ENCODE measurements at regions not wholly inside any gene's neighbourhood (a gene's known extent, or its start where the extent isn't known, plus 50 kb on each side); places are given as distances from the start of the nearest gene placed in this dataset.
"Not testable (repeated sequence)": the region's sequence is repeated elsewhere in the genome, so short reads cannot be mapped to it uniquely, and the experiment has no call there.

DNA sequence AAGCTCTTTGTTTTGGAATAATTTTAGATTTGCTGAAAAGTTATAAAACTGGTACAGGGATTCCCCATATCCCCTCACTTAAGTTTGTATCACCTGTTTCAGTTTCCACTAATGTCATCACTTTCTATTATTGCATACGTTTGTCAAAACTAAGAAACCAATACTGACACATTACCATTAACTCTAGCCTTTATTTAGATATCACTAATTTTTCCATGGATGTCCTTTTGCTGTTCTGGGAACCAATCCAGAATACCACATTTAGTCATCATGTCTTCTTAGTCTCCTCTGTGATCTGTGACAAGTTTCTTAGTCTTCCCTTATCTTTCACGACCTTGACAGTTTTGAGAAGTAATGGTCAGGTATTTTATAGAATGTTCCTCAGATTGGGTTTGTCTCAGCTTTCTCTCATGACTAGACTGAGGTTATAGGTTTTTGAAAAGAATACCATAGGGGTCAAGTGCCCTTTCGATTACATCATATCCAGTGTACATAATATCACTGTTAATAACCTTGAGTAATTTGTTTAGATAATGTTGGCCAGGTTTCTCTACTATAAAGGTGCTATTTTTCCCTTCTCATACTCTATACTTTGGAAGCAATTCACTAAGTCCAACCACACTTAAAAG lies 51.9 kb upstream of the NMUR2 start:
- H3K9me3 ChIP-seq (ENCODE audit: control insufficient read depth, insufficient read depth, low read length) = no peaks in the 10 kb centered on the region
- no peaks in the 10 kb centered on the region for H3K4me1 ChIP-seq (ENCODE audit: control insufficient read depth, insufficient read depth, low read length)
- H3K27me3 ChIP-seq (ENCODE audit: control insufficient read depth, insufficient read depth, low read length) = no peaks in the 10 kb centered on the region
- no peak overlapping the region for H3K27ac ChIP-seq (ENCODE audit: low read length)
- H3K4me3 ChIP-seq (ENCODE audit: low read length) = no peak overlapping the region
- no peaks in the 10 kb centered on the region for H3K36me3 ChIP-seq (ENCODE audit: control insufficient read depth, insufficient read depth, low read length)
- no peak for DNase-seq (ENCODE audit: low read depth, low spot score)
- whole genome bisulfite sequencing (ENCODE audit: insufficient coverage, insufficient read length) = no CpG with 5 or more reads among the region's 3 CpGs

DNA sequence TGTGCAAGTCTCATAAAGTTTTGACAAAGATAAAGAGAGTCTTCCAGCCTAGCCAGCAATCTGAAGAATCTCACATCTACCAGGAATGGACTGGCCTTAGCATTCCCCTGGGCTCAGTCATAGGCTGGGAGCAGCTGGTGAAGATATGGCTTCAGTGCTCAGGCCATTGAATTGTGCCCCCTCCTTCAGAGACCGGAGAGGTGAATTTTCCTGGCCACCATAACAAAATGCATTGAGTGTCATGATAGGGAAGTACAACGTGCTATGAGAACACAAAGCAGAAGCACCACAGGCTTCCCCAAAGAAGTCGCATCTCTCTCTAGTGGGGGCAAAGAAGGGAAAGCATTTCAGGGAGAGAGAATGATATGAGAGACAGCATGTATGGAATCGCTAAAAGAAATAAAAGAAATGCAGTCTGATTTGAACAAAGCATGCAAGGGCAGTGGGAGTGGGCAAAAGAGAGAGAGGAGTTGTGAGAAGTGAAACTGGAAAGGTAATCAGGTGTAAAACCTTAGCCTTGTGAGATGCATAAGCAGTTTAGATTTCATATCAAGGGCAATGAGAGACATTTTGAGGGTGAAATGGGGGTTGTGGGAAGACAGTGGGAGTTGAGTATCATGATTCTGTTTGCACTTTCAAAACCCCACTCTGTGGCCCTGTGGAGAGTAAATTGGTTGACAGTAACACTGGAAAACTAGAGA lies 57.1 kb upstream of the NMUR2 start:
- Histone ChIP-seq H3K36me3 (ENCODE audit: control insufficient read depth, insufficient read depth, low read length) (no peaks in the 10 kb centered on the region), H3K27ac (ENCODE audit: low read length) (no peak overlapping the region), H3K4me1 (ENCODE audit: control insufficient read depth, insufficient read depth, low read length) (no peaks in the 10 kb centered on the region), H3K4me3 (ENCODE audit: low read length) (no peak overlapping the region), H3K9me3 (ENCODE audit: control insufficient read depth, insufficient read depth, low read length) (no peaks in the 10 kb centered on the region), H3K27me3 (ENCODE audit: control insufficient read depth, insufficient read depth, low read length) (no peaks in the 10 kb centered on the region)
- no peak for DNase-seq (ENCODE audit: low read depth, low spot score)
- no CpG with 5 or more reads among the region's 4 CpGs for WGBS (ENCODE audit: insufficient coverage, insufficient read length)

DNA sequence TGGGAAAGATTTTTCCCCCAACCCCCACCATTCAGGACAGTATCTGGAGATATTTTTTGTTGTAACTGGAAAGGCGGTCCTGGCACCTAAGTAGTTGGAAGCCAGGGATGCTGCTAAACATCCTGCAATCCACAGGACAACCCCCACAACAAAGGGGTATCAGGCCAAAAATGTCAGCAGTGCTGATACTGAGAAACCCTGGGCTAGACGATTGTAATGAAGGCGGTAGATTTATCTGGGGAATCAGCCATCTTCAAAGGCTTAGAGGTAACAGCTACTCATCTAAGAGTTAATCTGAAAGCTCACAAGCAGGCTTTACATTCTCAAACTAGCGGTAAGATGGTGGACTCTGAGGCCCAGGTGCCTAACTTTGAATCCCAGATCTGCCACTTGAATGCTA lies 59.0 kb upstream of the NMUR2 start:
- Histone ChIP-seq H3K9me3 (ENCODE audit: control insufficient read depth, insufficient read depth, low read length) (no peaks in the 10 kb centered on the region), H3K4me1 (ENCODE audit: control insufficient read depth, insufficient read depth, low read length) (no peaks in the 10 kb centered on the region), H3K27me3 (ENCODE audit: control insufficient read depth, insufficient read depth, low read length) (no peaks in the 10 kb centered on the region), H3K4me3 (ENCODE audit: low read length) (no peak overlapping the region), H3K36me3 (ENCODE audit: control insufficient read depth, insufficient read depth, low read length) (no peaks in the 10 kb centered on the region), H3K27ac (ENCODE audit: low read length) (no peak overlapping the region)
- no peak for DNase-seq (ENCODE audit: low read depth, low spot score)
- WGBS (ENCODE audit: insufficient coverage, insufficient read length) = no CpG with 5 or more reads among the region's 4 CpGs

DNA sequence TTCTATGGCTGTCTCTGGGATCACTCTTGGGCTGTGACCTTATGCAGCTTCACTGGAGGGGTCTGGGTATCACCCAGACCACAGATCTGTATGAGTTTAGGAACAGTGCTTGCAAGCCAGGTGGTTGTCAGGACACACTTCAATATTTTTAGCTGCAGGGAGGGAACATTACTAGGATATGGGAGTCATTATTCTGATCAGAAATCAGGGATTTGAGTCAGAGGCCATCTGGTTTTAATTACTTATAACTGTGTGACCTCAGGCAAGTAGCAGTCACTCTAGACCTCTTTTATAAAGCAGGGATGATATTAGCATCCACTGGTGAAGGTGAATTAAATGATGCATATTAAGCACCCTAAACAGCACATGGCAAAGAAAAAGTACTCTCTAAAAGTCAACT lies 60.1 kb upstream of the NMUR2 start:
- no peaks in the 10 kb centered on the region for H3K27me3 ChIP-seq (ENCODE audit: control insufficient read depth, insufficient read depth, low read length)
- no peaks in the 10 kb centered on the region for H3K9me3 ChIP-seq (ENCODE audit: control insufficient read depth, insufficient read depth, low read length)
- no peak overlapping the region for H3K27ac ChIP-seq (ENCODE audit: low read length)
- DNase-seq (ENCODE audit: low read depth, low spot score) = no peak
- no peaks in the 10 kb centered on the region for H3K4me1 ChIP-seq (ENCODE audit: control insufficient read depth, insufficient read depth, low read length)
- H3K4me3 ChIP-seq (ENCODE audit: low read length) = no peak overlapping the region
- no peaks in the 10 kb centered on the region for H3K36me3 ChIP-seq (ENCODE audit: control insufficient read depth, insufficient read depth, low read length)

GRCh38 chr5:152466085-152466745 lies 61.1 kb upstream of the NMUR2 start:
- WGBS (ENCODE audit: insufficient coverage, insufficient read length) = no CpG with 5 or more reads among the region's 3 CpGs

GRCh38 chr5:152470167-152470566 lies 65.1 kb upstream of the NMUR2 start:
- Histone ChIP-seq H3K4me3 (ENCODE audit: low read length) (no peak overlapping the region), H3K27me3 (ENCODE audit: control insufficient read depth, insufficient read depth, low read length) (no peaks in the 10 kb centered on the region), H3K9me3 (ENCODE audit: control insufficient read depth, insufficient read depth, low read length) (no peaks in the 10 kb centered on the region), H3K27ac (ENCODE audit: low read length) (no peak overlapping the region), H3K36me3 (ENCODE audit: control insufficient read depth, insufficient read depth, low read length) (no peaks in the 10 kb centered on the region), H3K4me1 (ENCODE audit: control insufficient read depth, insufficient read depth, low read length) (no peaks in the 10 kb centered on the region)
- no CpG with 5 or more reads among the region's 3 CpGs for WGBS (ENCODE audit: insufficient coverage, insufficient read length)
- no peak for DNase-seq (ENCODE audit: low read depth, low spot score)

More at GRCh38 chr5:152466085-152466745, 61.1 kb upstream of the NMUR2 start:
- Histone ChIP-seq H3K36me3 (ENCODE audit: control insufficient read depth, insufficient read depth, low read length) (no peaks in the 10 kb centered on the region), H3K9me3 (ENCODE audit: control insufficient read depth, insufficient read depth, low read length) (no peaks in the 10 kb centered on the region), H3K4me1 (ENCODE audit: control insufficient read depth, insufficient read depth, low read length) (no peaks in the 10 kb centered on the region), H3K27ac (ENCODE audit: low read length) (no peak overlapping the region), H3K4me3 (ENCODE audit: low read length) (no peak overlapping the region), H3K27me3 (ENCODE audit: control insufficient read depth, insufficient read depth, low read length) (no peaks in the 10 kb centered on the region)
- DNase-seq (ENCODE audit: low read depth, low spot score) = no peak

DNA sequence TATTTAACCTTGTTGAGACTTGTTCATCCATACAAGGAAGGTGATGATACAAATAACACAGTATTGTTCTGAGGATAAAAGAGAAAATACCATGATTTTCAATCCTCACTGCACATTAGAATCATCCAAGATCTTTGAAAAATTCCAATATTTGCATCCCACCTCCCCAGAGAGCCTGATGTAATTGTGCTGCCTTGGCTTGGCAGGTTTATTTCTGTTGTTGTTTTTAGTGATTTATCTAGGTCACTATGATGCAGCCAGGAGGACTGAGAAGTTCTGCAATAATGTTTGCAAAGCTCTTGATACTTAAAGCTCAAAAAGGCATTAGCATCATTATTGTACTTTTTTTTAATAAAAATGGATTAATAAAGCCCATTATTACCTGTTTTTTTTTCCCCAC lies 67.0 kb upstream of the NMUR2 start:
- DNase-seq (ENCODE audit: low read depth, low spot score) = no peak
- Histone ChIP-seq H3K36me3 (ENCODE audit: control insufficient read depth, insufficient read depth, low read length) (no peaks in the 10 kb centered on the region), H3K27me3 (ENCODE audit: control insufficient read depth, insufficient read depth, low read length) (no peaks in the 10 kb centered on the region), H3K27ac (ENCODE audit: low read length) (no peak overlapping the region), H3K4me3 (ENCODE audit: low read length) (no peak overlapping the region), H3K9me3 (ENCODE audit: control insufficient read depth, insufficient read depth, low read length) (no peaks in the 10 kb centered on the region), H3K4me1 (ENCODE audit: control insufficient read depth, insufficient read depth, low read length) (no peaks in the 10 kb centered on the region)

- no peaks in the 10 kb centered on the region for H3K36me3 ChIP-seq (ENCODE audit: control insufficient read depth, insufficient read depth, low read length)
- no CpG with 5 or more reads among the region's 1 CpG for WGBS (ENCODE audit: insufficient coverage, insufficient read length)
- H3K4me1 ChIP-seq (ENCODE audit: control insufficient read depth, insufficient read depth, low read length) = no peaks in the 10 kb centered on the region
- DNase-seq (ENCODE audit: low read depth, low spot score) = no peak
- no peaks in the 10 kb centered on the region for H3K27me3 ChIP-seq (ENCODE audit: control insufficient read depth, insufficient read depth, low read length)
- no peak overlapping the region for H3K27ac ChIP-seq (ENCODE audit: low read length)
- no peaks in the 10 kb centered on the region for H3K9me3 ChIP-seq (ENCODE audit: control insufficient read depth, insufficient read depth, low read length)
- no peak overlapping the region for H3K4me3 ChIP-seq (ENCODE audit: low read length)
Measured at GRCh38 chr5:152474961-152475360, 69.9 kb upstream of the NMUR2 start.

DNA sequence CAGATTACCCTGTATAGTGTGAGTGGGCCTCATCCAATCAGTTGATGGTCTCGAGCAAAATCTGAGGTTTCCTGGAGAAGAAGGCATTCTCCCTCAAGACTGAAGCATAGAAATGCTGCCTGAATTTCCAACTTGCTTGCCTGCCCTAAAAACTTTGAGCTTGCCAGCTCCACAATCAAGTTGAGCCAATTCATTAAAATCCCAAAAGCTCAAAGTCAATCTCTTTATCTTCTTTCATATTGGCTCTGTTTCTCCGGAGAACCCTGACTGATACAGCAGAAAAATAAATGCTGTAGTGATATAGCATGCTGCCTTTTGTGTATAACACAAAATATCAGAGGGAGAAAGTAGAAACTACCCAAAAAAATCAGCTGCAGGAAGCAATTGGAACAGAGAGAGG lies 72.5 kb upstream of the NMUR2 start:
- H3K27ac ChIP-seq (ENCODE audit: low read length) = no peak overlapping the region
- H3K4me3 ChIP-seq (ENCODE audit: low read length) = no peak overlapping the region
- no peak for DNase-seq (ENCODE audit: low read depth, low spot score)
- H3K4me1 ChIP-seq (ENCODE audit: control insufficient read depth, insufficient read depth, low read length) = no peaks in the 10 kb centered on the region
- no peaks in the 10 kb centered on the region for H3K9me3 ChIP-seq (ENCODE audit: control insufficient read depth, insufficient read depth, low read length)
- no CpG with 5 or more reads among the region's 2 CpGs for WGBS (ENCODE audit: insufficient coverage, insufficient read length)
- no peaks in the 10 kb centered on the region for H3K27me3 ChIP-seq (ENCODE audit: control insufficient read depth, insufficient read depth, low read length)
- no peaks in the 10 kb centered on the region for H3K36me3 ChIP-seq (ENCODE audit: control insufficient read depth, insufficient read depth, low read length)

- no CpG with 5 or more reads among the region's 35 CpGs for WGBS (ENCODE audit: insufficient coverage, insufficient read length)
- not testable (repeated sequence) for H3K4me3 ChIP-seq (ENCODE audit: low read length); H3K27ac ChIP-seq (ENCODE audit: low read length); H3K4me1 ChIP-seq (ENCODE audit: control insufficient read depth, insufficient read depth, low read length); H3K36me3 ChIP-seq (ENCODE audit: control insufficient read depth, insufficient read depth, low read length); H3K27me3 ChIP-seq (ENCODE audit: control insufficient read depth, insufficient read depth, low read length); DNase-seq (ENCODE audit: low read depth, low spot score); H3K9me3 ChIP-seq (ENCODE audit: control insufficient read depth, insufficient read depth, low read length)
Measured at GRCh38 chr5:152479866-152480265, 74.8 kb upstream of the NMUR2 start.

DNA sequence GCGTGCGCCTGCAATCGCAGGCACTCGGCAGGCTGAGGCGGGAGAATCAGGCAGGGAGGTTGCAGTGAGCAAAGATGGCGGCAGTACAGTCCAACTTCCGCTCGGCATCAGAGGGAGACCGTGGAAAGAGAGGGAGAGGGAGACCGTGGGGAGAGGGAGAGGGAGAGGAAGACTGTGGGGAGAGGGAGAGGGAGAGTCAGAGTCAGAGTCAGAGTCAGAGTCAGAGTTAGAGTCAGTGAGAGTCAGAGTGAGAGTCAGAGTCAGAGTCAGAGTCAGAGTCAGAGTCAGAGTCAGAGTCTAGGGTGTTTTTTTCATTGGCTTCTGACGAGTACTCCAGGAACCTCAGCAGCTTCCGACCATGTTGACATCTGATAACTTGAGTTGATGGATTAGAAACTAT lies 75.6 kb upstream of the NMUR2 start:
- not testable (repeated sequence) for DNase-seq (ENCODE audit: low read depth, low spot score); H3K27ac ChIP-seq (ENCODE audit: low read length); H3K27me3 ChIP-seq (ENCODE audit: control insufficient read depth, insufficient read depth, low read length); H3K36me3 ChIP-seq (ENCODE audit: control insufficient read depth, insufficient read depth, low read length); H3K9me3 ChIP-seq (ENCODE audit: control insufficient read depth, insufficient read depth, low read length); H3K4me3 ChIP-seq (ENCODE audit: low read length); H3K4me1 ChIP-seq (ENCODE audit: control insufficient read depth, insufficient read depth, low read length)
- no CpG with 5 or more reads among the region's 12 CpGs for WGBS (ENCODE audit: insufficient coverage, insufficient read length)
